Pons (tissue), 1 donor: ENCODE measurements at regions not wholly inside any gene's neighbourhood (a gene's known extent, or its start where the extent isn't known, plus 50 kb on each side); places are given as distances from the start of the nearest gene placed in this dataset.

ENCODE experiments used
- DNase-seq: peaks from one replicate; pipeline ENCODE4 v3.0.0-alpha.2; 2016; ENCODE audit warnings: low spot score

GRCh38 chr1:34655875-34656240 lies 99.0 kb upstream of the GJB5 start:
- DNase-seq: no peak

GRCh38 chr1:34656299-34656698 lies 98.5 kb upstream of the GJB5 start:
- DNase-seq: no peak

- no peak for DNase-seq
These were observed 98.1 kb upstream of the GJB5 start for GRCh38 chr1:34656731-34657130.

GRCh38 chr1:34657266-34657665 lies 97.6 kb upstream of the GJB5 start:
- no peak for DNase-seq

GRCh38 chr1:34657849-34658248 lies 97.0 kb upstream of the GJB5 start:
- DNase-seq: no peak

- DNase-seq: no peak
These were observed 91.8 kb upstream of the GJB5 start for GRCh38 chr1:34663031-34663430.

- no peak for DNase-seq
These were observed 86.8 kb upstream of the GJB5 start for GRCh38 chr1:34668063-34668462.

- no peak for DNase-seq
These were observed 83.9 kb upstream of the GJB5 start for GRCh38 chr1:34670982-34671381.

GRCh38 chr1:34671887-34672286 lies 83.0 kb upstream of the GJB5 start:
- DNase-seq: no peak

GRCh38 chr1:34681480-34682451 lies 73.1 kb upstream of the GJB5 start:
- DNase-seq: peak; percentile 34

GRCh38 chr1:34682452-34683223 lies 72.2 kb upstream of the GJB5 start:
- DNase-seq: no peak

GRCh38 chr1:34683616-34684015 lies 71.2 kb upstream of the GJB5 start:
- DNase-seq: no peak

- DNase-seq: peak; percentile 9
These were observed 70.6 kb upstream of the GJB5 start for GRCh38 chr1:34684266-34684665.

- DNase-seq: no peak
These were observed 69.6 kb upstream of the GJB5 start for GRCh38 chr1:34685225-34685624.

- DNase-seq: no peak
These were observed 68.3 kb upstream of the GJB5 start for GRCh38 chr1:34686531-34686930.

GRCh38 chr1:34688006-34688741 lies 66.7 kb upstream of the GJB5 start:
- peak; percentile 7 for DNase-seq

GRCh38 chr1:34690269-34690668 lies 64.6 kb upstream of the GJB5 start:
- DNase-seq: no peak

- no peak for DNase-seq
These were observed 61.8 kb upstream of the GJB5 start for GRCh38 chr1:34693081-34693480.

- no peak for DNase-seq
These were observed 60.5 kb upstream of the GJB5 start for GRCh38 chr1:34694383-34694782.

GRCh38 chr1:34695580-34695979 lies 59.3 kb upstream of the GJB5 start:
- no peak for DNase-seq

GRCh38 chr1:34696230-34696629 lies 58.6 kb upstream of the GJB5 start:
- no peak for DNase-seq

- DNase-seq: no peak
These were observed 57.9 kb upstream of the GJB5 start for GRCh38 chr1:34696981-34697380.
